Kidney (tissue), 13 donors: ENCODE measurements at regions not wholly inside any gene's neighbourhood (a gene's known extent, or its start where the extent isn't known, plus 50 kb on each side); places are given as distances from the start of the nearest gene placed in this dataset.

ENCODE experiments used
- DNase-seq, 5 donors: peaks; one replicate each; pipeline ENCODE4 v3.0.0-alpha.2; 2013 to 2020
- FAIRE-seq: peaks from 2 replicates; lab custom pipeline; 2012; peaks lifted over from hg19 to GRCh38; lab: Jason Lieb, UNC
- H3K27ac ChIP-seq, 2 donors: one replicate each; pipeline ENCODE4 v1.7.0; 2013; ENCODE audit warnings: low read depth in 2 of 2, low read length in 2 of 2, inconsistent platforms in 1 of 2
- H3K27me3 ChIP-seq: one replicate; pipeline ENCODE4 v1.7.1; 2013; ENCODE audit warnings: low read length, inconsistent platforms; ENCODE audit not compliant: control insufficient read depth, insufficient read depth
- H3K36me3 ChIP-seq, 3 donors: one replicate each; pipeline versions ENCODE4 v1.7.0 to v1.7.1; 2013; ENCODE audit warnings: low read length in 3 of 3, control low read depth in 1 of 3, inconsistent platforms in 1 of 3; ENCODE audit not compliant: insufficient read depth in 3 of 3, control insufficient read depth in 2 of 3
- H3K4me1 ChIP-seq, 3 donors: one replicate each; pipeline versions ENCODE4 v1.7.0 to v1.7.1; 2013; ENCODE audit warnings: low read length in 3 of 3, inconsistent platforms in 1 of 3, low read depth in 1 of 3; ENCODE audit not compliant: control insufficient read depth in 2 of 3, insufficient read depth in 2 of 3
- H3K4me3 ChIP-seq, 3 donors: one replicate each; pipeline versions ENCODE4 v1.7.0 to v1.8.1; 2013; ENCODE audit warnings: low read length in 3 of 3, control low read depth in 1 of 3, inconsistent platforms in 1 of 3
- H3K9ac ChIP-seq, 3 donors: one replicate each; pipeline versions ENCODE4 v1.7.0 to v1.7.1; 2013; ENCODE audit warnings: low read length in 3 of 3, control low read depth in 1 of 3, inconsistent platforms in 1 of 3
- H3K9me3 ChIP-seq, 3 donors: one replicate each; pipeline versions ENCODE4 v1.7.0 to v1.7.1; 2013; ENCODE audit warnings: low read length in 3 of 3, control low read depth in 1 of 3, inconsistent platforms in 1 of 3; ENCODE audit not compliant: control insufficient read depth in 2 of 3, insufficient read depth in 1 of 3
- intact Hi-C: fragments of 100-400 bp; cut with DNase I; formaldehyde crosslinking; loops from one replicate; pipeline ENCODE4 v1.11.1; 2022
- TF ChIP-seq, protein P1 (sequence below): IDR thresholded peaks from 3 replicates; pipeline ENCODE4 v1.5.1; 2012; ENCODE audit warnings: mild to moderate bottlenecking, moderate library complexity, borderline replicate concordance; ENCODE audit not compliant: insufficient read depth; ENCODE audit errors: extremely low read depth
- donor health status: control.
- donor health status: control.
- donor health status: control.
- donor health status: control.
- donor health status: control.
- donor health status: DM: yes; HTN: yes; CAD: no.
- donor health status: Normal renal cell carcinoma (clear cell type).

DNA sequence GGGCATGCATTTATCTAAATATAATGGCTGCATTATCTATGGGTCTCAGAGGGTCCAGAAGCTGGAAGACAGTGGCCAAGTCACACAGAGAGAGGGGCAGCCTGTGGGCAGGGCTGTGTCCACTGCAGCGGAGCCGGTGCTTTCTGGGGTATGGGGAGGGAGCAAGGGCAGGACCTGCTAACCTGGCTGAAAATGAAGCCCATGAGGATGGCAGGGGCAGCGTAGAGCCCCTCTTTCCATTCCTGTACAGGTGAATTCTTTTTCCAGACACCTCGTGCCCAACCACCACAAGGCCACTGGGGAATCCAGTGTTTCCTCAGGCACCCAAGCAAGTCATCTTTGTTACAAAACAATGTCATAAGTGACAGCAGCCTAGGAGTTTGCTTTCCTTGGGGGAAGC lies 305.9 kb upstream of the IRX4 start:
- Histone ChIP-seq H3K27ac (no peak overlapping the region), H3K9me3 (no peaks in the 10 kb centered on the region), H3K36me3 (no peaks in the 10 kb centered on the region), H3K9ac (no peak overlapping the region), H3K4me3 (no peak overlapping the region), H3K4me1 (no peaks in the 10 kb centered on the region), H3K27me3 (peaks cover 2% of the 10 kb centered on the region)
- intact Hi-C loops: no loop called here
- DNase-seq (no peak), FAIRE-seq (no peak)
- TF ChIP-seq, protein P1, sequence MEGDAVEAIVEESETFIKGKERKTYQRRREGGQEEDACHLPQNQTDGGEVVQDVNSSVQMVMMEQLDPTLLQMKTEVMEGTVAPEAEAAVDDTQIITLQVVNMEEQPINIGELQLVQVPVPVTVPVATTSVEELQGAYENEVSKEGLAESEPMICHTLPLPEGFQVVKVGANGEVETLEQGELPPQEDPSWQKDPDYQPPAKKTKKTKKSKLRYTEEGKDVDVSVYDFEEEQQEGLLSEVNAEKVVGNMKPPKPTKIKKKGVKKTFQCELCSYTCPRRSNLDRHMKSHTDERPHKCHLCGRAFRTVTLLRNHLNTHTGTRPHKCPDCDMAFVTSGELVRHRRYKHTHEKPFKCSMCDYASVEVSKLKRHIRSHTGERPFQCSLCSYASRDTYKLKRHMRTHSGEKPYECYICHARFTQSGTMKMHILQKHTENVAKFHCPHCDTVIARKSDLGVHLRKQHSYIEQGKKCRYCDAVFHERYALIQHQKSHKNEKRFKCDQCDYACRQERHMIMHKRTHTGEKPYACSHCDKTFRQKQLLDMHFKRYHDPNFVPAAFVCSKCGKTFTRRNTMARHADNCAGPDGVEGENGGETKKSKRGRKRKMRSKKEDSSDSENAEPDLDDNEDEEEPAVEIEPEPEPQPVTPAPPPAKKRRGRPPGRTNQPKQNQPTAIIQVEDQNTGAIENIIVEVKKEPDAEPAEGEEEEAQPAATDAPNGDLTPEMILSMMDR: no peak

DNA sequence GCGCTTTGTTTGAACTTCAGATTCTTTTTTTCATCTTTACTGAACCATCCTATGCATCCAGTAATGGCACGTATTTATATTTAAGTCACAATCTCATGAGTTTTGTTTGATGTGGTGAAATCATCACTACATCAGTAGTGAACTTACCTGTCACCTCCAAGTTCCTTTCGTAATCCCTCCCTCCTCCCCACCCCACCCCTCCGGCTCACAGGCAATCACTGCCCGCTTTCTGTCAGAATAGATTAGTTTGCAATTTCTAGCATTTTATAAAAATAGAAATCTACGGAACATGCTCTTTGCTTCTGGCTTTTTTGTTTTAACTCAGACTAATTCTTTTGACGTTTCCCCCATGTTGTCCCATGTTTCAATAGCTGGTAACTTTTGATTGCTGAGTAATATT lies 305.4 kb upstream of the IRX4 start:
- FAIRE-seq: no peak
- DNase-seq: no peak
- intact Hi-C loops: no loop called here
- Histone ChIP-seq H3K4me1 (no peaks in the 10 kb centered on the region), H3K27me3 (peaks cover 2% of the 10 kb centered on the region), H3K9me3 (no peaks in the 10 kb centered on the region), H3K27ac (no peak overlapping the region), H3K4me3 (no peak overlapping the region), H3K36me3 (no peaks in the 10 kb centered on the region), H3K9ac (no peak overlapping the region)
- TF ChIP-seq, protein P1: no peak

DNA sequence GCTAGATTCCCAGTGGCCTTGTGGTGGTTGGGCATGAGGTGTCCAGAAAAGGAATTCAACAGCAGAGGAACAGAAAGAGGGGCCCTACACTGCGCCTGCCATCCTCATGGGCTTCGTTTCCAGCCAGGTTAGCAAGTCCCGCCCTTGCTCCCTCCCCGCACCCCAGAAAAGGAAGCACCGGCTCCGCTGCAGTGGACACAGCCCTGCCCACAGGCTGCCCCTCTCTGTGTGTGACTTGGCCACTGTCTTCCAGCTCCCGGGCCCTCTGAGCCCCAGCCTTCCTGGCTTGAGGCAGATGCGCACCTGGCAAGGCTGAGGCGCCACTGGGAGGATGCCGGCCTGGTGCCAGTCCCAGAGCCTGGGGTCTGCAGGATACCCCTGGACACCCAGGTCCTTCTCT lies 305.0 kb upstream of the IRX4 start:
- DNase-seq (peak in 1 of 5 donors; percentile 52), FAIRE-seq (no peak)
- TF ChIP-seq, protein P1: no peak

DNA sequence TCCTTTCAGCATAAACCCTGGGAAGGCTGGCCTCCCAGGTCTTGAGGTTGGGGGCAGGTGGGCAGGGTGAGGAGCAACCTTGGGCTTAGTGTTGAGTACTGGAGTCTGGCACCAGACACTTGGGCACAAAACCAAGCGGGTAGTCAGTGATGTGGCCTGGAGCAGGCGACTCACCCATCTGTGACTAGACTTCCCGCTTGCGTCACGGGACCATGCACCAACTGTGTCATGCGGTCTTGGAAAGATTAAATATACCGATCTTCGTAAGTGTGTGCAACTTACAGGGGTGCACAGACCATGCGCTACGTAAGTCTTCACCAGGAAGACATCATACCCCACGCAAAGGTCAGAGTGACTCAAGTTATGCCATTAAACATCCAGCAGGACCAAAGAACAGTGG lies 304.4 kb upstream of the IRX4 start:
- intact Hi-C loops: no loop called here
- Histone ChIP-seq H3K36me3 (no peaks in the 10 kb centered on the region), H3K9me3 (no peaks in the 10 kb centered on the region), H3K4me1 (no peaks in the 10 kb centered on the region), H3K27me3 (peaks cover 2% of the 10 kb centered on the region), H3K27ac (no peak overlapping the region), H3K9ac (no peak overlapping the region), H3K4me3 (no peak overlapping the region)
- TF ChIP-seq, protein P1: no peak
- DNase-seq (peak in 1 of 5 donors; percentile 6), FAIRE-seq (no peak)

More for the DNA sequence above, 305.0 kb upstream of the IRX4 start:
- Histone ChIP-seq H3K4me3 (no peak overlapping the region), H3K36me3 (no peaks in the 10 kb centered on the region), H3K27ac (no peak overlapping the region), H3K4me1 (no peaks in the 10 kb centered on the region), H3K27me3 (peaks cover 2% of the 10 kb centered on the region), H3K9me3 (no peaks in the 10 kb centered on the region), H3K9ac (no peak overlapping the region)
- intact Hi-C loops: no loop called here
